ENCODE measurements at regions not wholly inside any gene's neighbourhood (a gene's known extent, or its start where the extent isn't known, plus 50 kb on each side); places are given as distances from the start of the nearest gene placed in this dataset.

- ATAC-seq, result no peak
- no peak for TF ChIP-seq ESRRG (CRISPR knock-in tag; IDR thresholded peaks at IDR 0.05)
- no peak for TF ChIP-seq PATZ1 (CRISPR knock-in tag; IDR thresholded peaks at IDR 0.05; ENCODE audit: borderline replicate concordance)
- no peak for TF ChIP-seq CSDC2 (CRISPR knock-in tag; IDR thresholded peaks at IDR 0.05)
- no peak for TF ChIP-seq TSHZ2 (CRISPR knock-in tag; IDR thresholded peaks at IDR 0.05)
- no peak for TF ChIP-seq ZFP30 (CRISPR knock-in tag; IDR thresholded peaks at IDR 0.05)
- no peak for TF ChIP-seq TOX (CRISPR knock-in tag; IDR thresholded peaks at IDR 0.05; ENCODE audit: borderline replicate concordance)
- no peak for TF ChIP-seq PPARA (CRISPR knock-in tag; IDR thresholded peaks at IDR 0.05; ENCODE audit: borderline replicate concordance)
- TF ChIP-seq SNAI2 (CRISPR knock-in tag; IDR thresholded peaks at IDR 0.05), result no peak
- TF ChIP-seq ISL1 (CRISPR knock-in tag; IDR thresholded peaks at IDR 0.05), result no peak
Measured at GRCh38 chr22:49404020-49404419, 423.7 kb downstream of the BRD1 start.

DNA sequence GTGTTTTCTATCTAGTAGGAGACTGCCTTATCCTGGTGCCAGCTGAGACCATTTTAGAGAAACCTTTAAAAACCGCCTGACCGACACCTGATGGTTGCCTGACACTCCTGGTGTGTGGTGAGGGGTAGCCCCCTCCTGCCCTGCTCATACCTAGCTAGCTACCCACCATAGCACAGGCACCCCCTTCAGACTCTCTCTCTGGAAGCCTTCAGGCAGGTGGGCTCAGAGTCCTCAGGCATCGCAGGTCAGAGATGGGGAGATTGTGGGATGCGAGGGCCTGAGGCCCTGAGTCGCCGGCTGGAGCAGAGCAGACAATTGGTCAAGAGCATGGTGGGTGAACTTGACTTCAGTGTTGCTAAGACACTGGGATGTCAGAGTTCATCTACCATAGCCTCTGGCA, 424.6 kb downstream of the BRD1 start:
- ATAC-seq, result no peak
- no peak for TF ChIP-seq ZNF8 (CRISPR knock-in tag; IDR thresholded peaks at IDR 0.05)
- no peak for TF ChIP-seq ARNTL (CRISPR knock-in tag; IDR thresholded peaks at IDR 0.05; ENCODE audit: borderline replicate concordance, low read depth)
- no peak for TF ChIP-seq RARB (CRISPR knock-in tag; IDR thresholded peaks at IDR 0.05)
- no peak for TF ChIP-seq CREB5 (CRISPR knock-in tag; IDR thresholded peaks at IDR 0.05; ENCODE audit: low read depth)
- no peak for TF ChIP-seq ZC3H10 (CRISPR knock-in tag; IDR thresholded peaks at IDR 0.05)
- TF ChIP-seq CSDC2 (CRISPR knock-in tag; IDR thresholded peaks at IDR 0.05), result no peak
- TF ChIP-seq ISL1 (CRISPR knock-in tag; IDR thresholded peaks at IDR 0.05), result no peak
- TF ChIP-seq, protein P1, sequence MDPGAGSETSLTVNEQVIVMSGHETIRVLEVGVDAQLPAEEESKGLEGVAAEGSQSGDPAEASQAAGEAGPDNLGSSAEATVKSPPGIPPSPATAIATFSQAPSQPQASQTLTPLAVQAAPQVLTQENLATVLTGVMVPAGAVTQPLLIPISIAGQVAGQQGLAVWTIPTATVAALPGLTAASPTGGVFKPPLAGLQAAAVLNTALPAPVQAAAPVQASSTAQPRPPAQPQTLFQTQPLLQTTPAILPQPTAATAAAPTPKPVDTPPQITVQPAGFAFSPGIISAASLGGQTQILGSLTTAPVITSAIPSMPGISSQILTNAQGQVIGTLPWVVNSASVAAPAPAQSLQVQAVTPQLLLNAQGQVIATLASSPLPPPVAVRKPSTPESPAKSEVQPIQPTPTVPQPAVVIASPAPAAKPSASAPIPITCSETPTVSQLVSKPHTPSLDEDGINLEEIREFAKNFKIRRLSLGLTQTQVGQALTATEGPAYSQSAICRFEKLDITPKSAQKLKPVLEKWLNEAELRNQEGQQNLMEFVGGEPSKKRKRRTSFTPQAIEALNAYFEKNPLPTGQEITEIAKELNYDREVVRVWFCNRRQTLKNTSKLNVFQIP (CRISPR knock-in tag; IDR thresholded peaks at IDR 0.05; ENCODE audit: borderline replicate concordance, low read depth), result no peak
- TF ChIP-seq SNAI2 (CRISPR knock-in tag; IDR thresholded peaks at IDR 0.05), result no peak
- no peak for TF ChIP-seq ZNF70 (CRISPR knock-in tag; IDR thresholded peaks at IDR 0.05)

DNA sequence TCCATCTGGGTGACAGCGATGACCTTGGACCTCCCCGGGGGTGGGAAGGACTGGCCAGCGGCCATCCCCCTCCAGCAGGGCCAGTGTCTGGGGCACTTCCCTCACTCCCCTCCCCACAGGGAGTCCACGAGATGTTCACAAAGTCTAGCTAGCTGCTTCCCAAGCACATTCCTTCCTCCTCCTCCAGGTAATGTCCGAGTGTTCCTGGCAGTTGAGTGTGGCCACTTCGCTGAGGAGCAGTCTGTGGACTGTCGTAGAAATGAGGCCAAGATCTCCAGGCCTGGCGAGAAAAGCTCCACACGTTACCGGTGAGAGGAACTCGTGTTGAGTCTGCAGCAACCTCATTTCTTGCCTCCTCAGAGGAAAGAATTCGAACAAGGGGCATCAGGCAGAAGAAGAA, 425.5 kb downstream of the BRD1 start:
- TF ChIP-seq OSR1 (CRISPR knock-in tag; IDR thresholded peaks at IDR 0.05), result no peak
- TF ChIP-seq ZNF565 (CRISPR knock-in tag; conservative IDR thresholded peaks at IDR 0.05; ENCODE audit: low read depth), result no peak
- no peak for TF ChIP-seq BACH2 (CRISPR knock-in tag; IDR thresholded peaks at IDR 0.05; ENCODE audit: borderline replicate concordance)
- TF ChIP-seq PPARA (CRISPR knock-in tag; IDR thresholded peaks at IDR 0.05; ENCODE audit: borderline replicate concordance), result no peak
- TF ChIP-seq PATZ1 (CRISPR knock-in tag; IDR thresholded peaks at IDR 0.05; ENCODE audit: borderline replicate concordance), result no peak
- no peak for TF ChIP-seq ZFP30 (CRISPR knock-in tag; IDR thresholded peaks at IDR 0.05)
- TF ChIP-seq ISL1 (CRISPR knock-in tag; IDR thresholded peaks at IDR 0.05), result no peak
- no peak for TF ChIP-seq GLIS3 (CRISPR knock-in tag; IDR thresholded peaks at IDR 0.05)
- TF ChIP-seq ESRRG (CRISPR knock-in tag; IDR thresholded peaks at IDR 0.05), result no peak
- no peak for TF ChIP-seq CSRNP3 (CRISPR knock-in tag; IDR thresholded peaks at IDR 0.05)
- no peak for TF ChIP-seq ZNF8 (CRISPR knock-in tag; IDR thresholded peaks at IDR 0.05)
- TF ChIP-seq TCF4 (CRISPR knock-in tag; IDR thresholded peaks at IDR 0.05; ENCODE audit: borderline replicate concordance), result no peak
- no peak for TF ChIP-seq TSHZ2 (CRISPR knock-in tag; IDR thresholded peaks at IDR 0.05)
- no peak for TF ChIP-seq CSDC2 (CRISPR knock-in tag; IDR thresholded peaks at IDR 0.05)
- TF ChIP-seq ARNTL (CRISPR knock-in tag; IDR thresholded peaks at IDR 0.05; ENCODE audit: borderline replicate concordance, low read depth), result no peak
- no peak for TF ChIP-seq CREB5 (CRISPR knock-in tag; IDR thresholded peaks at IDR 0.05; ENCODE audit: low read depth)
- ATAC-seq, result no peak

Measured in SK-N-SH treated with all-trans-retinoic acid at 6 μM for 48 hours (cell line).